Neural progenitor cell (in vitro differentiated cells): ENCODE measurements at regions not wholly inside any gene's neighbourhood (a gene's known extent, or its start where the extent isn't known, plus 50 kb on each side); places are given as distances from the start of the nearest gene placed in this dataset.

ENCODE experiments used
- CTCF ChIP-seq: fragments of 200-600 bp; sonication (generic); IDR thresholded peaks from 2 replicates; pipeline ENCODE4 v1.5.1; 2017; ENCODE audit warnings: antibody characterized with exemption, mild to moderate bottlenecking
- EZH2phosphoT487 ChIP-seq: fragments of 200-600 bp; sonication (generic); IDR thresholded peaks from 2 replicates; pipeline ENCODE4 v1.6.1; 2017; ENCODE audit warnings: antibody characterized with exemption

GRCh38 chr2:133768256-133768655 lies 200.0 kb upstream of the NCKAP5 start:
- TF ChIP-seq CTCF (no peak), EZH2phosphoT487 (no peak)
